ENCODE measurements at regions not wholly inside any gene's neighbourhood (a gene's known extent, or its start where the extent isn't known, plus 50 kb on each side); places are given as distances from the start of the nearest gene placed in this dataset.
A peak's percentile ranks its signal among the peaks of the same experiment; 100 is the strongest.

DNA sequence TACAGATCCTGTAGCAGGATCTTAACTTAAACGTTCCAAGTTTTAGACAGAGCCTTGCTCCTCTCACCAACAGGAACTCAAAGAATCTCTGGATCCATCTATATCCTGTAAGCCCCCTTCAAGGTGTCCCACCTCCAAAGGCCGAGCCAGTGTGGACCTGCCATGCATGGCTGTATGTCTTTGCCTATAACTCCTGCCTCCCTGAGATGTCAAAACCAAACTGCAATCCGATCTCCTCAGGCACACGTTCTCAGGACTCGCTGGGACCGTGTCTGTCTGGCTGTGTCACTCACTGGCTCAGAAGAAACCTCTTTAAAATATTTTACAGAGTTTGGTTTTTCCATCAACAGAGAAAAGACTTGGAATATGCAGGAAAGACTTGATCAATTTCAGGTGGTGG lies 51.4 kb upstream of the FAM20C start:
- WGBS, 3 donors, result 33 to 53% (median 34%) methylated on average over 6 of the region's 6 CpGs
- ATAC-seq, result peak in 1 of 4 donors; percentile 67
- intact Hi-C loops (cut with DNase I), result no loop called here

GRCh38 chr7:142248-142941 lies 50.0 kb upstream of the FAM20C start:
- peaks cover 7% of the 10 kb centered on the region for H3K4me1 ChIP-seq
- H3K36me3 ChIP-seq (ENCODE audit: insufficient read depth in 1 of 2, low read depth in 1 of 2), result peaks cover 0 to 8% of the 10 kb centered on the region in 2 donors
- no peaks in the 10 kb centered on the region for H3K27me3 ChIP-seq (ENCODE audit: insufficient read depth in 3 of 3, low read length in 2 of 3)
- 27 to 51% (median 31%) methylated on average over 12 of the region's 12 CpGs for WGBS, 3 donors
- intact Hi-C loops (cut with DNase I), result no loop called here
- H3K27ac ChIP-seq, result peak overlapping the region; percentile 9
- no peak overlapping the region for H3K4me3 ChIP-seq
- peak; percentile 62 to 91 (median 82) for ATAC-seq
- peak in 1 of 2 donors; percentile 68 for DNase-seq
- TF ChIP-seq CTCF (IDR thresholded peaks at IDR 0.05), result no peak
- no peaks in the 10 kb centered on the region for H3K9me3 ChIP-seq

More for the DNA sequence above, 51.4 kb upstream of the FAM20C start:
- TF ChIP-seq CTCF (IDR thresholded peaks at IDR 0.05), result no peak
- Histone ChIP-seq H3K4me1 (peaks cover 7% of the 10 kb centered on the region), H3K36me3 (ENCODE audit: insufficient read depth in 1 of 2, low read depth in 1 of 2) (no peaks in the 10 kb centered on the region), H3K27me3 (ENCODE audit: insufficient read depth in 3 of 3, low read length in 2 of 3) (no peaks in the 10 kb centered on the region), H3K9me3 (no peaks in the 10 kb centered on the region), H3K27ac (no peak overlapping the region), H3K4me3 (no peak overlapping the region)
- no peak for DNase-seq
